ENCODE measurements at regions not wholly inside any gene's neighbourhood (a gene's known extent, or its start where the extent isn't known, plus 50 kb on each side); places are given as distances from the start of the nearest gene placed in this dataset.

DNA sequence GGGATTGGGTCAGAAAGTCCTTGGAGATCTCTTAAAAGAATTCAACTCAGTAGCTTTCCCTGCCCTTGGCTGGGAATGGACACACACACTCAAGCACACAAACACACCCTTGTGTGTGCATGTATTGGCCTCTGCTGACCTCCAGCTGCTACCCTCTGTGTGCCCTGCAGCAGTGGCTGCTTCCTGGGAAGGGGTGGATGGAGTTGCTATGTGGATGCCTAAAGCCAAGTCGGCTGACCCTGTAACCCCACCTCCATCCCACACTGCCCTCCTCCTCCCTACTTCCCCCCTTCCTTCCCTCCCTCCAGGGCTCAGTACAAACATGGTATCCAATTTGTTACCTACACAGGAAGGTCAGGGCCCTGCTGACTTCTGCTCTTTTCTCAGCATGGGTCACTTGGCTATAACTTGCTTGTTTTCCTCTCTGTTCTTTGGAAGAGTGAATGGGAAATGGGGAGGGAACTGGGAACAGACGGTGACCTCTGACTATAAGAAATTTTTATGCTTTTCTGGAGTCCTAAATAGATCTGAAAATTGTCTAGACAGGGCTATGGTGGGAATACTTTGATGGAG, 351.6 kb upstream of the TBX3 start:
- Histone ChIP-seq H3K4me3 (no peak overlapping the region), H3K27me3 (no peaks in the 10 kb centered on the region), H3K27ac (no peak overlapping the region), H3K4me1 (no peaks in the 10 kb centered on the region), H3K9me3 (no peaks in the 10 kb centered on the region), H3K36me3 (no peaks in the 10 kb centered on the region)
- intact Hi-C loops (cut with DNase I; ENCODE audit: low total_unique reads): no loop called here
- DNase-seq (ENCODE audit: low spot score in 2 of 2): no peak
- TF ChIP-seq POLR2AphosphoS5 (IDR thresholded peaks at IDR 0.05) (peak in 1 of 3 donors; percentile 10), POLR2A (IDR thresholded peaks at IDR 0.05) (no peak)

- TF ChIP-seq, protein P1, sequence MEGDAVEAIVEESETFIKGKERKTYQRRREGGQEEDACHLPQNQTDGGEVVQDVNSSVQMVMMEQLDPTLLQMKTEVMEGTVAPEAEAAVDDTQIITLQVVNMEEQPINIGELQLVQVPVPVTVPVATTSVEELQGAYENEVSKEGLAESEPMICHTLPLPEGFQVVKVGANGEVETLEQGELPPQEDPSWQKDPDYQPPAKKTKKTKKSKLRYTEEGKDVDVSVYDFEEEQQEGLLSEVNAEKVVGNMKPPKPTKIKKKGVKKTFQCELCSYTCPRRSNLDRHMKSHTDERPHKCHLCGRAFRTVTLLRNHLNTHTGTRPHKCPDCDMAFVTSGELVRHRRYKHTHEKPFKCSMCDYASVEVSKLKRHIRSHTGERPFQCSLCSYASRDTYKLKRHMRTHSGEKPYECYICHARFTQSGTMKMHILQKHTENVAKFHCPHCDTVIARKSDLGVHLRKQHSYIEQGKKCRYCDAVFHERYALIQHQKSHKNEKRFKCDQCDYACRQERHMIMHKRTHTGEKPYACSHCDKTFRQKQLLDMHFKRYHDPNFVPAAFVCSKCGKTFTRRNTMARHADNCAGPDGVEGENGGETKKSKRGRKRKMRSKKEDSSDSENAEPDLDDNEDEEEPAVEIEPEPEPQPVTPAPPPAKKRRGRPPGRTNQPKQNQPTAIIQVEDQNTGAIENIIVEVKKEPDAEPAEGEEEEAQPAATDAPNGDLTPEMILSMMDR (IDR thresholded peaks at IDR 0.05): no peak
- TF ChIP-seq POLR2AphosphoS5 (IDR thresholded peaks at IDR 0.05): no peak
- TF ChIP-seq POLR2A (IDR thresholded peaks at IDR 0.05): no peak
- Histone ChIP-seq H3K27me3 (no peaks in the 10 kb centered on the region), H3K4me3 (no peak overlapping the region), H3K27ac (no peak overlapping the region), H3K9me3 (no peaks in the 10 kb centered on the region), H3K4me1 (no peaks in the 10 kb centered on the region), H3K36me3 (no peaks in the 10 kb centered on the region)
- no peak for DNase-seq (ENCODE audit: low spot score in 2 of 2)
- intact Hi-C loops (cut with DNase I; ENCODE audit: low total_unique reads): no loop called here
Measured at GRCh38 chr12:115032521-115032920, 348.5 kb upstream of the TBX3 start.

DNA sequence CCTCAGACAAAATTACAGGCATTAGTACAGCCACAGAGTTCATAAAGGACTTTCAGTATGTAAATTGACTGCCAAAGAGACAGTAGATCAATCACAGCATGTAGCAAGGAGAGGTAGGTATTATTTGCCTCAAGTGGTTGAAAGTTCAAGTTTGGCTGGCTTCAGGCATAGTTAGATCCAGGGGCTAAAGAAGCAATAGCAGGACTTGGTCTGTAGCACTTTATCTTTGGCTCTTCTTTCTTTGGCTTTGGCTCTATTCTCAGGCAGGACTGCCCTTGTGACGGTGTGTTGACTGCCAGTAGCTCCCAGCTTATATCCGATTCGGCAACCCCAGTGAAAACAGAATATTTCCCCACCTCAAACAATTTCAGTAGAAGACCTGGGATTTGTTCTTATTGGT, 346.0 kb upstream of the TBX3 start:
- H3K27ac ChIP-seq: no peak overlapping the region
- intact Hi-C loops (cut with DNase I; ENCODE audit: low total_unique reads): no loop called here
- no peaks in the 10 kb centered on the region for H3K27me3 ChIP-seq
- TF ChIP-seq POLR2A (IDR thresholded peaks at IDR 0.05): no peak
- TF ChIP-seq, protein P1 (IDR thresholded peaks at IDR 0.05): no peak
- TF ChIP-seq POLR2AphosphoS5 (IDR thresholded peaks at IDR 0.05): no peak
- no peaks in the 10 kb centered on the region for H3K4me1 ChIP-seq
- no peaks in the 10 kb centered on the region for H3K36me3 ChIP-seq
- H3K4me3 ChIP-seq: no peak overlapping the region
- H3K9me3 ChIP-seq: no peaks in the 10 kb centered on the region
- no peak for DNase-seq (ENCODE audit: low spot score in 2 of 2)

- no peak overlapping the region for H3K4me3 ChIP-seq
- H3K9me3 ChIP-seq: peaks cover 8 to 10% of the 10 kb centered on the region in 2 donors
- no peaks in the 10 kb centered on the region for H3K27me3 ChIP-seq
- H3K36me3 ChIP-seq: no peaks in the 10 kb centered on the region
- H3K4me1 ChIP-seq: peaks cover 0 to 5% of the 10 kb centered on the region in 2 donors
- no peak for DNase-seq (ENCODE audit: low spot score in 2 of 2)
- no peak for TF ChIP-seq POLR2A (IDR thresholded peaks at IDR 0.05)
- H3K27ac ChIP-seq: no peak overlapping the region
- intact Hi-C loops (cut with DNase I; ENCODE audit: low total_unique reads): no loop called here
Measured at GRCh38 chr12:115024531-115024930, 340.6 kb upstream of the TBX3 start.

GRCh38 chr12:115023279-115024265, 339.6 kb upstream of the TBX3 start:
- Histone ChIP-seq H3K4me1 (peaks cover 0 to 5% of the 10 kb centered on the region in 2 donors), H3K27ac (peak overlapping the region in 1 of 2 donors; percentile 39), H3K4me3 (no peak overlapping the region), H3K27me3 (no peaks in the 10 kb centered on the region), H3K36me3 (no peaks in the 10 kb centered on the region), H3K9me3 (peaks cover 11 to 14% of the 10 kb centered on the region in 2 donors)
- intact Hi-C loops (cut with DNase I; ENCODE audit: low total_unique reads): no loop called here
- TF ChIP-seq POLR2A (IDR thresholded peaks at IDR 0.05): no peak
- no peak for TF ChIP-seq POLR2AphosphoS5 (IDR thresholded peaks at IDR 0.05)
- TF ChIP-seq, protein P1 (IDR thresholded peaks at IDR 0.05): no peak
- no peak for DNase-seq (ENCODE audit: low spot score in 2 of 2)

DNA sequence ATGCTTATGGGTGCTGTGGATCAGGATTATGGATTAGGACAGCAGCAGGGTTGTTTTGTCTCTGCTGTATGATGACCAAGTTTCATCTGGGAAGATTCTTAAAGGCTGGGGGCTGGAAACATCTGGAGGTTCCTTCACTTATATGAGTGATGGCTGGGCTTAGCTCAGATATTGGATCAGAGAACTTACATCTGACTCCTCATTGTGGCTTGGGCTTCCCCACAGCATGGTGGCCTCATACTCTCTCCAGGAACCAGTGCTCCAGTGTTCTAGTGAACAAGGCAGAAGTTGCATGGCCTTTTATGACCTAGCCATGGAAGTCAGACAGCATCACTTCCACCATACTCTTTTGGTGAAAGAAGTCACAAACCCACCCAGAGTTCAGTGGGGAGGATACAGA, 336.1 kb upstream of the TBX3 start:
- intact Hi-C loops (cut with DNase I; ENCODE audit: low total_unique reads): no loop called here
- TF ChIP-seq, protein P1 (IDR thresholded peaks at IDR 0.05): no peak
- TF ChIP-seq POLR2A (IDR thresholded peaks at IDR 0.05) (no peak), POLR2AphosphoS5 (IDR thresholded peaks at IDR 0.05) (no peak)
- no peaks in the 10 kb centered on the region for H3K36me3 ChIP-seq
- no peak overlapping the region for H3K27ac ChIP-seq
- DNase-seq (ENCODE audit: low spot score in 2 of 2): no peak
- no peaks in the 10 kb centered on the region for H3K27me3 ChIP-seq
- H3K9me3 ChIP-seq: peaks cover 11 to 19% of the 10 kb centered on the region in 2 donors
- no peak overlapping the region for H3K4me3 ChIP-seq
- peaks cover 0 to 5% of the 10 kb centered on the region in 2 donors for H3K4me1 ChIP-seq
